Retina (tissue), 1 donor: ENCODE measurements at regions not wholly inside any gene's neighbourhood (a gene's known extent, or its start where the extent isn't known, plus 50 kb on each side); places are given as distances from the start of the nearest gene placed in this dataset.

Experiments used
- DNase-seq: peaks from one replicate; pipeline ENCODE4 v3.0.0-alpha.2; 2016

DNA sequence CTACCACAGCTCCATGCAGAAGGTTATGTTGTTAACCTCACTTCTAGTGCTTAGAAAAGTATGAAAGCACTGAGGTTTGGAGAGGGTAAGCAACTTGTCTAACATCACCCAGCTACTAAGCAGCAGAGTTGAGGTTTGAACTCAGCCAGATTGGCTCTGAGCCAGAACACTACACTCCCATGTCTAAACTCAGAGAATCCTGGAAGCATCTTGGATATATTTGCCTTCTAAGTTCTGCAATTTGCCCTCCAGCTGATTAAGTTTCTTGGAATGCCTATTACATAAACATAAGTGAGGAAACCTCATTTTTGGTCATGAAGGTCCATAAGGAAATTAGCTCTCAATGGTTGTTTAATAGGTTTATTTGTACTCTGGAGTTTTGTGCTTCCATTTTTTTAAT, 78.1 kb upstream of the PHYHIPL start:
- no peak for DNase-seq

DNA sequence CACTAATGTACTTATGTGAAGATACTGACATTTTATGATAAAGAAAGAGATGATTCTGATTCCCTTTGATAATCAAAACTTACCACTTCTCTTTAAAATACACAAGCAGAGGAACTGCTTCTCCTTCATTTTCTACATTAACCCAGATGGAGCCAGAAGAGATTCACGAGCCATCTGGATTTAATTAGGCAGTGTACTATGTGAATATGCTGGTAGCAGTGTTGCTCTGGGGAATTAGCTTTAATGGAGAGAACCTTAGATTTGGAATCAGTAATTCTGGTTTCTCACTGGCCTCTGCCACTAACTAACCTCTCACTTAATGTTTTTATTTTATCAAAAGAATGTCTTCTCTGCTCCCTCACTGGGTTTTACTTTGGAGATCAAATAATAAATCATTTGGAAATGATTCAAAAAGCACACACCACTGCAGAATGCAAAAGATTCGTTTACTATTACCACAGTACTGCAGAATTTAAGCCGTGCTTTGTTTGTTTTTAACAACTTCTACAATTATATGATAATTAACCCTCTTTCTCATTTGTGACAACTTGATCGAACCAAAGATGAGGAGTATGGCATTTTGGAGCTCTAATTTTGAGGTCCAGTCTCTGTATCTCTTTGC, 77.5 kb upstream of the PHYHIPL start:
- no peak for DNase-seq

DNA sequence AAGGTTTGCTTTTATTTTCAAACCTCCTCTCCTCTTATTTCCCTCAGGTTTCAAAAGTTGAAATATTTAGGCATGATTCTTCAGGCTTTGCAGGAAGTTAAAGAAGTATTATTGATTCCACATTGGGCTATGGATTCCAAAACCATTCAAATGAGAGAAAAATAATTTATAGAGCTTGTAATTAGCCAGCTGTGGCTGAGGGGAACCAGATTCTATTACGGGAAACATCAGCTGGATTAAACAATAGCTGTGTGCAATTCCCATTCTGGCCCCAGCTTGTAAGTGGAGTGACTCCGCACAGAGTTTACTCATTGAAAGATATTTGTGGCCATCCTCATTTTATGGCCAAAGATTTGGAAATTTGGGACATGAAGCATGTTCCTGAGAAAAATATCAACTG, 77.0 kb upstream of the PHYHIPL start:
- no peak for DNase-seq

DNA sequence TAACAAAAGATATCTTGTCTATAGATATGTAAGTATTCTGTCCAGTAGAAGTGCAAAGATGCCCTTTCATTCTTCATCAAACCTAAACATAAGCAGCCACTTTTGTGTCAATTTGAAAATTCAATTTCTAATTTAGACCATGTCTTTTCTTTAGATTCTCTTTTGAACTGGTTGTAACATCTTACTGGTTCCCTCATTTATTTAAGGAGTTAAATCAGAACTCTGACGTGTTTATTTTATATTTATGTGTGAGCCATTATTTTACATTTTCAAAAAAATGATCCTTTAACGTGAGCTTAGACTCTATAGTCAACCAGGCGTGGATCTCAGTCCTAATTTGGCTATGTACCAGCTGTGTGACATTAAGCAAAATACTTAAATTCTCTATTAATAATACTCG, 74.0 kb upstream of the PHYHIPL start:
- no peak for DNase-seq

DNA sequence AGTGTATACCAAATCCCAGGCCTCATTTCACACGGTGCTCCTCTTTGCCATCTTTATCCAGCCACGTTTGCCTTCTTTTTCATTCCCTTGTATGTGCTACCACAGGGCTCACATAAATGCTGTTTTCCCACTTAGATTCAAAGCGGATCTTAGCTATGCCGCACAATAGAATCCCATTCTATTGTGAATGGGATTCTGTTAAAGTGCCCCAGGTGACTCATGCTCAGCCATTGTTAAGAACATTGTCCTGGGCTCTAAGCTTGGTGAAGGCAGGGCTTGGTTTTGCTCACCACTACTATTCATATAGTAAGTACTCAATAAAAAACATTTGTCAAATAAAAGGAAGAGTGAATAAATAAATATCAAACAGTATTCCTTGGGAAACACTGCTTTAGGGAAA, 72.3 kb upstream of the PHYHIPL start:
- DNase-seq = no peak

DNA sequence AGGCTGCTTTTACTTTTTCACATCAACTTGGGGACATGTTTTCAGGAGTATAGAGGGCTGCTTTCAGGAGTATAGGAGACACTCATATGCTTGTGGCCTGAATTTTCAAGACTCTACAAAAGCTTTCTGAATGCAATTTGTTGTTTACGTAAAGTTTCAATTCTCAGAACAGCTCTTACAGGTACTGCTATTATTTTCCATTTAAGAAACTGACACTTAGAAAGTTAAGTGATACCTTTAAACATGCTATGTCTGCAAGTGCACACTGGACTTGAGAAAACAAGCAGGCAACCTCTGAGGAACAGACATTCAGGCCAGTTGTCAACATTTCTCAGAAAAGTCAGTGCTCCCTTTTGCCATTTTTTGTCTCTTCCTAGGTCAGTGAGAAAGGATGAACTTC, 70.0 kb upstream of the PHYHIPL start:
- DNase-seq = no peak

DNA sequence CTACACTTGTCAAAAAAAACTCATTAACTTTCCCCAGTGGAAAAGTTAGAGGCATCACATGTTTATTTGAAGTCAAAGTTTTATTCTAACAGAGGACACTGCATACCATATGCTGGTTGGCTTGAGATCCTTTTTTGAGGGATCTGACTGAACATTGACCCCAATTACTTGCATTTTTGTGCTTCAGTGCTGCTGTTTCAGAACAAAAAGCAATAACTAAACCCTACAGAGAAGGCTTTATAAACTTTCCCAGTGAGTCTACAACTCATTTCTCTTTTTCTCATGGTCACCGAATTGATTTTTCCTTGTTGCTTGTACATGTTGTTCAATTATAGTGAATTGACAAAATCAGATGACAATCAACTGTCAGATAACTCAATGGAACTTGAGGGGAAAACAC, 69.3 kb upstream of the PHYHIPL start:
- peak; percentile 74 for DNase-seq

DNA sequence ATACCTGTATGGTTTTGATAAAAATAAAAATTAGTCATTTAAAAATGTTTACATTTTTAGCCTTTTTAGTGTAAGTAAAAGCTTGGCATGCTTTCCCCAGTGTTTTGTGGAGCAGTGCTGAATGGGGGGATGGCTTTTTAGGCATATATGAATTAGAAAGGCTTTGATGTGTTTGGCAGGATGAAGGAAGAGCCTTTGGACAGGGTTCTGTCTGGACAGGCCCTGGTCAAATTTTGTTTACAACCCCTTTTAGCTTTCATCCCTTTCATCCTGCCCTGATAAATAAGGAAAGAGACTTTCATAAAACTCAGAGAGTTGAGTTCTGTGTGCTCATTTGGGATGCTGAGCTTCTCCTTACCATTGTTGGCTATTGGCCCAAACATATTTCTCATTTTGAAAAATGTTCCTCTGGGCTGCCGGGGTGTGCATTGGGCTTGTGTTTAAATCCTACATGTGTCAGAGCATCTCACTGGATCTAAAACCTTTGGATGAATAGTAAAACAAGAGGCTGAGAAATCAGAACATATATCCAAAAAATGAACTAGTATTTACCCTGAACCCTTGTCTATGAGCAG, 68.1 kb upstream of the PHYHIPL start:
- no peak for DNase-seq

DNA sequence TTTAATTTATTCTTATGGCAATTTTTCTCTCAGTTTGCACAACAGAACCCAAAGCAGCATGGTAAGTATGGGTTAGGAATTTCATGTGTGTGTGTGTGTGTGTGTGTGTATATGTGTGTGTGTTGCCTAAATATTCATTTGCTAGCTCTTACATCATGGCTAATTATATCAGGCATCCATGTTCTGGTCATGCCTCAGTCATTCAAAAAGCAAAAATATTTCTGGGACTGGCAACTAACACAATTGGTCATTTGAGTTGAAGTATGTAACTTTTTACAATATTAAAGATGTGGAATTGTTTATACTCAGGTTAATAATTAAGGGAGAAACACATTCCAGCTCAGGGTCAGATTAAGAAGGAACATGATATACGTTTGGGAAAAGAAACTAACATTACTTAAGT, 67.6 kb upstream of the PHYHIPL start:
- no peak for DNase-seq

DNA sequence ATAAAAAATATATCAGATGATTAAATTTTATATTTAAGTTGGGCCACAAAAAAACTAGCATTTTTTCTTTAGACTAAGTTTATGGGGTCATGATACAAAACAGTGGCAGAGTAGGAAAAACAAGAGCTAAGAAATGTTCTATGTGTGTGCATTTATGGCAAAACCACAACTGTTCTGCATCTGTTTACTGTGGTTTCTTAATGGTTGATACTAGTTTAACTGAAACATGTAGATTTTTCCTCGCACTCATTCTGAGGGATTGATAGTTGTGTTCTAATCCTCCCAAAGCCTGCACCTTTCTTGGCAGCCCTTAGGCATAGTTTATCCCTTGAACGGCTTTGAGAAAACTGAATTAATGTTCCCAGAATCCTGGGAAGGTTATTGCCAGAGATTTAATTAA, 66.6 kb upstream of the PHYHIPL start:
- DNase-seq = no peak

DNA sequence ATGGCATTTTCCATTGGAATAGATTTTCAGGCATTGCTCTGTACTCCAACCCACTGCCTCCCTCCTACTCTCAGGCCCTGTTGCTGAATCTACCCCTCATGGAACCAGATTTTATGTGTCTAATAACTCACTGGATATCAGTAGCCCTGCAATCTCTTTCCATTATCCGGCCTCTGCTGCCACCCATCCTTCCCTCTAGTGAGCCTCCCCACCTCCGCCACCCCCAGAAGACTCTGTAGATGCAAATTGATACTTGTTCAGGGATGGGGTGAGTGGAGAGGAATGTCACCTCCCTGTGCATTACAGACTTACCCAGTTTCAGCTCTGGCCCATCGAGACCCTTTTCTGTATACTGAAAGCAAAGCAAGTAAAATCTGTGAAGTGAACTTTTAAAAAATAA, 52.3 kb upstream of the PHYHIPL start:
- DNase-seq = no peak

DNA sequence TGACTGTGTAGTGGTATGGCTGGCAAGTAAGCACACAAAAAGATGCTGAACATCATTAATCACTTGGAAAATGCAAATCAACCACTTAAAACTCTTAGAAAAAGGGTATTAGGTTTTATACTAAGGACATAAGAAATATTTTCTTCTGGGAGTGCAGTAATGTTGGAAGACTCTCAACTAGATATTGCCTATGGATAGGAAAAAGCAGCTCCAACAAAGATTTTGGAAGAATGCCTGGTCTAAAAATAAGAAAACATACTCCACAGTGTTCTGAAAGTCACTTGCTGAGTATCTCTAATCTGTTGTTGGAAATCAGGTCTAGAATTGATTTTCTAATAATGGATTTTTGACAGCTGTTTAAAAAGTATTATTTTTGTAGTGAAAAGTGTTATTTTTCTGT, 50.8 kb upstream of the PHYHIPL start:
- no peak for DNase-seq

DNA sequence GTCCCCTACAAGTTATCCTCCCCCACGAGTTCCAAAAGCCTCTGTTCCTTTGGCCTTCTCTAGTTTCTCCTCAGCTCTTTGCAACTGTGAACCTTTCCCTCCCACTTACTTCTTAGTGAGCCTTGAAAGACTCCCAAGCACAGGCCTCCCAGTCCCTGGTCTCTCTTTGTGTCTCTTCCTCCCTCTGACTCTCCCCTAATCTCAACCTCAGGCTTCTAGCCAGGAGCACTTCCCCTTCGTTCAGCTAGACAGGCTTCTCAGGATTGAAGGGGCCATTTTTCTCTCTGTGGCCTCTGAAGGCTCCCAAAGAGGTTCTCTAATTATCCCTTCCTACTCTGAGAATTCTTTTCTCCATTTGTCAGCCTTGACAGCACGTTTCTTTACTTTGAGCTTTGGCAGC, 50.2 kb upstream of the PHYHIPL start:
- DNase-seq = no peak
